HG02610 (cell line): ENCODE measurements at regions not wholly inside any gene's neighbourhood (a gene's known extent, or its start where the extent isn't known, plus 50 kb on each side); places are given as distances from the start of the nearest gene placed in this dataset.
"Not testable (repeated sequence)": the region's sequence is repeated elsewhere in the genome, so short reads cannot be mapped to it uniquely, and the experiment has no call there.

ENCODE experiments used
- ATAC-seq: cut with Tn5 transposase; IDR thresholded peaks from one replicate; pipeline ENCODE4 v1.9.1; 2021; ENCODE audit warnings: mild to moderate bottlenecking, moderate library complexity; ENCODE audit not compliant: unreplicated experiment

GRCh38 chr3:153221748-153222162 lies 59.7 kb downstream of the RAP2B start:
- peak; percentile 96 for ATAC-seq

GRCh38 chr3:153226877-153227276 lies 64.9 kb downstream of the RAP2B start:
- ATAC-seq: not testable (repeated sequence)

- not testable (repeated sequence) for ATAC-seq
Measured at GRCh38 chr3:153230427-153230826, 68.4 kb downstream of the RAP2B start.

GRCh38 chr3:153231245-153231644 lies 69.2 kb downstream of the RAP2B start:
- not testable (repeated sequence) for ATAC-seq

- ATAC-seq: not testable (repeated sequence)
Measured at GRCh38 chr3:153232050-153232752, 70.2 kb downstream of the RAP2B start.

- no peak for ATAC-seq
Measured at GRCh38 chr3:153232851-153233271, 70.8 kb downstream of the RAP2B start.

- ATAC-seq: no peak
Measured at GRCh38 chr3:153233986-153234385, 72.0 kb downstream of the RAP2B start.

- ATAC-seq: no peak
Measured at GRCh38 chr3:153242896-153243295, 80.9 kb downstream of the RAP2B start.

GRCh38 chr3:153244961-153245360 lies 82.9 kb downstream of the RAP2B start:
- ATAC-seq: no peak

GRCh38 chr3:153245661-153246060 lies 83.6 kb downstream of the RAP2B start:
- no peak for ATAC-seq

- ATAC-seq: no peak
Measured at GRCh38 chr3:153246331-153246730, 84.3 kb downstream of the RAP2B start.

GRCh38 chr3:153246806-153247205 lies 84.8 kb downstream of the RAP2B start:
- no peak for ATAC-seq

GRCh38 chr3:153247331-153248330 lies 85.6 kb downstream of the RAP2B start:
- no peak for ATAC-seq

- ATAC-seq: not testable (repeated sequence)
Measured at GRCh38 chr3:153248835-153249234, 86.8 kb downstream of the RAP2B start.

GRCh38 chr3:153249906-153250305 lies 87.9 kb downstream of the RAP2B start:
- ATAC-seq: no peak

GRCh38 chr3:153250446-153250845 lies 88.4 kb downstream of the RAP2B start:
- no peak for ATAC-seq

- ATAC-seq: no peak
Measured at GRCh38 chr3:153252963-153253362, 90.9 kb downstream of the RAP2B start.

GRCh38 chr3:153254361-153254760 lies 92.3 kb downstream of the RAP2B start:
- no peak for ATAC-seq

GRCh38 chr3:153257673-153258351 lies 95.8 kb downstream of the RAP2B start:
- no peak for ATAC-seq

GRCh38 chr3:153259956-153260355 lies 97.9 kb downstream of the RAP2B start:
- ATAC-seq: no peak

GRCh38 chr3:153260681-153261080 lies 98.7 kb downstream of the RAP2B start:
- no peak for ATAC-seq
